ENCODE measurements at regions not wholly inside any gene's neighbourhood (a gene's known extent, or its start where the extent isn't known, plus 50 kb on each side); places are given as distances from the start of the nearest gene placed in this dataset.

GRCh38 chr4:13054420-13054970 lies 429.6 kb downstream of the RAB28 start:
- Histone ChIP-seq H2BK5ac (ENCODE audit: low read depth, low read length, poor library complexity, severe bottlenecking) (no peak overlapping the region), H3K9me3 (ENCODE audit: control insufficient read depth, insufficient read depth, low read length) (peaks cover 11% of the 10 kb centered on the region), H2BK20ac (ENCODE audit: low read depth, low read length) (no peak overlapping the region), H3K4me3 (ENCODE audit: insufficient read depth, low read depth, low read length) (no peak overlapping the region), H2AK5ac (ENCODE audit: low read depth, low read length) (no peak overlapping the region), H3K9ac (ENCODE audit: low read depth, low read length) (no peak overlapping the region), H4K91ac (ENCODE audit: insufficient read depth, low read depth, low read length) (no peak overlapping the region), H4K5ac (ENCODE audit: low read depth, low read length) (no peak overlapping the region), H3K27me3 (ENCODE audit: control insufficient read depth, insufficient read depth, low read length) (no peaks in the 10 kb centered on the region), H3K18ac (ENCODE audit: low read depth, low read length) (no peak overlapping the region), H3K4me2 (ENCODE audit: low read depth, low read length) (no peak overlapping the region), H3K36me3 (ENCODE audit: control insufficient read depth, insufficient read depth, low read length) (no peaks in the 10 kb centered on the region), H2BK15ac (ENCODE audit: low read depth, low read length) (no peak overlapping the region), H2AK9ac (replicated peaks; ENCODE audit: low read depth, low read length, poor library complexity) (no peak overlapping the region), H3K23ac (ENCODE audit: low read depth, low read length) (no peak overlapping the region), H3K14ac (replicated peaks; ENCODE audit: low read depth, low read length) (no peak overlapping the region), H3K56ac (ENCODE audit: extremely low read depth, insufficient read depth, low read length) (no peak overlapping the region), H3K27ac (ENCODE audit: insufficient read depth, low read length) (no peak overlapping the region), H2BK120ac (ENCODE audit: low read depth, low read length) (no peak overlapping the region), H4K8ac (ENCODE audit: low read depth in 2 of 2, low read length in 2 of 2) (no peak overlapping the region), H2AFZ (replicated peaks; ENCODE audit: low read length, poor library complexity) (no peak overlapping the region), H3K9me1 (ENCODE audit: insufficient read depth, low read length) (no peaks in the 10 kb centered on the region), H3K79me1 (ENCODE audit: low read depth in 1 of 2, low read length in 2 of 2) (no peaks in the 10 kb centered on the region), H3K4me1 (ENCODE audit: control insufficient read depth, insufficient read depth, low read length) (no peaks in the 10 kb centered on the region), H3K4ac (ENCODE audit: low read depth, low read length) (no peak overlapping the region), H4K20me1 (ENCODE audit: insufficient read depth, low read length) (no peaks in the 10 kb centered on the region)
- DNase-seq (no peak), ATAC-seq (ENCODE audit: low read depth) (no peak)
- WGBS, 2 experiments (ENCODE audit: extremely low coverage in 2 of 2, insufficient read length in 1 of 2): no CpG with 5 or more reads among the region's 3 CpGs
- POLR2A ChIA-PET (ENCODE audit: unreplicated experiment): no interaction called here
- in situ Hi-C loops (cut with MboI; ENCODE audit: low sequenced_read_pairs): no loop called here
- BruUV-seq (replicated peaks): no TSS peak
- TF ChIP-seq CTCF (conservative IDR thresholded peaks at IDR 0.05; ENCODE audit: low read depth, low read length) (no peak), RCOR1 (IDR thresholded peaks at IDR 0.05; ENCODE audit: insufficient replicate concordance, low read length) (no peak), MAZ (IDR thresholded peaks at IDR 0.05; ENCODE audit: borderline replicate concordance, low read depth, low read length) (no peak), MXI1 (IDR thresholded peaks at IDR 0.05; ENCODE audit: borderline replicate concordance, low read depth, low read length) (no peak), CHD1 (IDR thresholded peaks at IDR 0.05; ENCODE audit: low read depth, low read length) (no peak), POLR2A (IDR thresholded peaks at IDR 0.05; ENCODE audit: low read depth, low read length) (no peak), CEBPB (IDR thresholded peaks at IDR 0.05; ENCODE audit: low read depth, low read length) (no peak), RFX5 (IDR thresholded peaks at IDR 0.05; ENCODE audit: low read depth, low read length) (no peak), RAD21 (IDR thresholded peaks at IDR 0.05; ENCODE audit: low read length) (no peak), FOS (IDR thresholded peaks at IDR 0.05; ENCODE audit: low read depth, low read length) (no peak), BHLHE40 (IDR thresholded peaks at IDR 0.05; ENCODE audit: low read depth, low read length) (no peak), MAFK (IDR thresholded peaks at IDR 0.05; ENCODE audit: low read depth, low read length) (no peak), ELK1 (IDR thresholded peaks at IDR 0.05; ENCODE audit: borderline replicate concordance, low read depth, low read length) (no peak), NFE2L2 (IDR thresholded peaks at IDR 0.05; ENCODE audit: low read depth, low read length) (no peak), SMC3 (IDR thresholded peaks at IDR 0.05; ENCODE audit: low read depth, low read length) (no peak)
- TF ChIP-seq, protein P1, sequence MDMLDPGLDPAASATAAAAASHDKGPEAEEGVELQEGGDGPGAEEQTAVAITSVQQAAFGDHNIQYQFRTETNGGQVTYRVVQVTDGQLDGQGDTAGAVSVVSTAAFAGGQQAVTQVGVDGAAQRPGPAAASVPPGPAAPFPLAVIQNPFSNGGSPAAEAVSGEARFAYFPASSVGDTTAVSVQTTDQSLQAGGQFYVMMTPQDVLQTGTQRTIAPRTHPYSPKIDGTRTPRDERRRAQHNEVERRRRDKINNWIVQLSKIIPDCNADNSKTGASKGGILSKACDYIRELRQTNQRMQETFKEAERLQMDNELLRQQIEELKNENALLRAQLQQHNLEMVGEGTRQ (IDR thresholded peaks at IDR 0.05; ENCODE audit: low read depth, low read length): no peak
- intact Hi-C loops (cut with micrococcal nuclease): no loop called here
- CTCF ChIA-PET: no interaction called here
- dilution Hi-C loops (cut with HindIII; ENCODE audit: low sequenced_read_pairs, unreplicated experiment): no loop called here
